ENCODE measurements at regions not wholly inside any gene's neighbourhood (a gene's known extent, or its start where the extent isn't known, plus 50 kb on each side); places are given as distances from the start of the nearest gene placed in this dataset.

- H3K27me3 ChIP-seq (ENCODE audit: insufficient read depth, low read depth, low read length) = no peaks in the 10 kb centered on the region
- no peaks in the 10 kb centered on the region for H3K36me3 ChIP-seq (ENCODE audit: insufficient read depth, low read length)
- H3K79me2 ChIP-seq (replicated peaks; ENCODE audit: insufficient read depth, low read length) = no peaks in the 10 kb centered on the region
- H3F3A ChIP-seq (ENCODE audit: insufficient read depth, low read length, poor library complexity, severe bottlenecking) = no peaks in the 10 kb centered on the region
- no peak overlapping the region for H3K4me3 ChIP-seq (ENCODE audit: low read length)
- no peak overlapping the region for H3K4me2 ChIP-seq (ENCODE audit: low read length)
- H3K9ac ChIP-seq (ENCODE audit: low read length) = no peak overlapping the region
- no peaks in the 10 kb centered on the region for H3K9me3 ChIP-seq (ENCODE audit: low read length)
- no peak for TF ChIP-seq TAF1 (IDR thresholded peaks at IDR 0.05; ENCODE audit: low read depth)
- TF ChIP-seq SMC3 (conservative IDR thresholded peaks at IDR 0.05; ENCODE audit: poor library complexity) = no peak
- no peak for TF ChIP-seq MXI1 (conservative IDR thresholded peaks at IDR 0.05; ENCODE audit: poor library complexity, severe bottlenecking)
- TF ChIP-seq EZH2 (IDR thresholded peaks at IDR 0.05; ENCODE audit: borderline replicate concordance, insufficient read depth, low read length, poor library complexity, severe bottlenecking) = no peak
- no peak for TF ChIP-seq EP300 (conservative IDR thresholded peaks at IDR 0.05; ENCODE audit: poor library complexity, severe bottlenecking)
- TF ChIP-seq REST (IDR thresholded peaks at IDR 0.05; ENCODE audit: borderline replicate concordance) = no peak
- no peak for TF ChIP-seq RAD21 (conservative IDR thresholded peaks at IDR 0.05)
- no peak for TF ChIP-seq POLR2AphosphoS5 (IDR thresholded peaks at IDR 0.05)
- no peak for TF ChIP-seq CTCF (IDR thresholded peaks at IDR 0.05; ENCODE audit: poor library complexity, severe bottlenecking)
- no peak overlapping the region for H2AFZ ChIP-seq (ENCODE audit: low read depth, low read length)
- H3K27ac ChIP-seq (ENCODE audit: low read length) = no peak overlapping the region
- H4K20me1 ChIP-seq (ENCODE audit: insufficient read depth) = no peaks in the 10 kb centered on the region
- no peaks in the 10 kb centered on the region for H3K9me2 ChIP-seq (ENCODE audit: insufficient read depth, low read length)
These were observed 182.9 kb downstream of the PTPN20 start for GRCh38 chr10:47094126-47094525.

GRCh38 chr10:47094636-47095035 is 183.4 kb downstream of the PTPN20 start:
- no peak overlapping the region for H3K27ac ChIP-seq (ENCODE audit: low read length)
- no peak overlapping the region for H3K4me3 ChIP-seq (ENCODE audit: low read length)
- no peak overlapping the region for H3K9ac ChIP-seq (ENCODE audit: low read length)
- no peaks in the 10 kb centered on the region for H3K36me3 ChIP-seq (ENCODE audit: insufficient read depth, low read length)
- H3K9me3 ChIP-seq (ENCODE audit: low read length) = no peaks in the 10 kb centered on the region
- TF ChIP-seq CTCF (IDR thresholded peaks at IDR 0.05; ENCODE audit: poor library complexity, severe bottlenecking) (no peak), MXI1 (conservative IDR thresholded peaks at IDR 0.05; ENCODE audit: poor library complexity, severe bottlenecking) (no peak), SMC3 (conservative IDR thresholded peaks at IDR 0.05; ENCODE audit: poor library complexity) (no peak), REST (IDR thresholded peaks at IDR 0.05; ENCODE audit: borderline replicate concordance) (no peak), RAD21 (conservative IDR thresholded peaks at IDR 0.05) (no peak), EZH2 (IDR thresholded peaks at IDR 0.05; ENCODE audit: borderline replicate concordance, insufficient read depth, low read length, poor library complexity, severe bottlenecking) (no peak), TAF1 (IDR thresholded peaks at IDR 0.05; ENCODE audit: low read depth) (no peak), POLR2AphosphoS5 (IDR thresholded peaks at IDR 0.05) (no peak), EP300 (conservative IDR thresholded peaks at IDR 0.05; ENCODE audit: poor library complexity, severe bottlenecking) (no peak)
- no peaks in the 10 kb centered on the region for H3K9me2 ChIP-seq (ENCODE audit: insufficient read depth, low read length)
- H2AFZ ChIP-seq (ENCODE audit: low read depth, low read length) = no peak overlapping the region
- H4K20me1 ChIP-seq (ENCODE audit: insufficient read depth) = no peaks in the 10 kb centered on the region
- no peaks in the 10 kb centered on the region for H3K79me2 ChIP-seq (replicated peaks; ENCODE audit: insufficient read depth, low read length)
- no peaks in the 10 kb centered on the region for H3F3A ChIP-seq (ENCODE audit: insufficient read depth, low read length, poor library complexity, severe bottlenecking)
- no peak overlapping the region for H3K4me2 ChIP-seq (ENCODE audit: low read length)
- no peaks in the 10 kb centered on the region for H3K27me3 ChIP-seq (ENCODE audit: insufficient read depth, low read depth, low read length)

All from neural cell (in vitro differentiated cells).